Epithelial cell of esophagus (primary cell): ENCODE measurements at regions not wholly inside any gene's neighbourhood (a gene's known extent, or its start where the extent isn't known, plus 50 kb on each side); places are given as distances from the start of the nearest gene placed in this dataset.

ENCODE experiments used
- DNase-seq: peaks from one replicate; pipeline ENCODE4 v3.0.0; 2010; ENCODE audit warnings: low read depth
- H3K4me3 ChIP-seq: 2 replicates; pipeline ENCODE4 v1.5.1; 2011; ENCODE audit warnings: mild to moderate bottlenecking, low read length, control low read depth
- TF ChIP-seq, protein P1 (sequence below): IDR thresholded peaks from 2 replicates; pipeline ENCODE4 v1.5.1; 2011; ENCODE audit warnings: low read depth, mild to moderate bottlenecking, low read length, control low read depth, inconsistent platforms; ENCODE audit not compliant: insufficient read depth; ENCODE audit errors: missing control alignments

DNA sequence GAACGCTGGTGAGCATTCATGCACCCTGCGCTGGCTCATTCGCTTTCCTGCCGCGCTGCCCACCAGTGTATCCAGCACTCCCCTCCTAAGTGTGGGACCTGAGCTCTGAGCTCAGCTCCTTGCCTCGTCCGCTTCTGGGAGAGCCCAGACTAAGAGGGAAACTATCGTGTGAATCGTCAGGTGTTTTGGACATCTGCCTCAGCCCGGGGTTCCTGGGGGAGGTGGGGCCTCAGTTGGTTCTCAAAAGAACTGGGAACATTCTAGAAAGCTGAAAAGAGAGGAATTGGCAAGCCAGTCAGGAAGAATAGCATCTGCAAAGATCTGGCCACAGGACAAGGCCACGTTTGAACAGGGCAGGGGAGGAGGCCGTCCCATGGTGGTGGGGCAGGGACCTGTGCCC lies 205.4 kb upstream of the CIBAR2 start:
- DNase-seq, result no peak
- TF ChIP-seq, protein P1, sequence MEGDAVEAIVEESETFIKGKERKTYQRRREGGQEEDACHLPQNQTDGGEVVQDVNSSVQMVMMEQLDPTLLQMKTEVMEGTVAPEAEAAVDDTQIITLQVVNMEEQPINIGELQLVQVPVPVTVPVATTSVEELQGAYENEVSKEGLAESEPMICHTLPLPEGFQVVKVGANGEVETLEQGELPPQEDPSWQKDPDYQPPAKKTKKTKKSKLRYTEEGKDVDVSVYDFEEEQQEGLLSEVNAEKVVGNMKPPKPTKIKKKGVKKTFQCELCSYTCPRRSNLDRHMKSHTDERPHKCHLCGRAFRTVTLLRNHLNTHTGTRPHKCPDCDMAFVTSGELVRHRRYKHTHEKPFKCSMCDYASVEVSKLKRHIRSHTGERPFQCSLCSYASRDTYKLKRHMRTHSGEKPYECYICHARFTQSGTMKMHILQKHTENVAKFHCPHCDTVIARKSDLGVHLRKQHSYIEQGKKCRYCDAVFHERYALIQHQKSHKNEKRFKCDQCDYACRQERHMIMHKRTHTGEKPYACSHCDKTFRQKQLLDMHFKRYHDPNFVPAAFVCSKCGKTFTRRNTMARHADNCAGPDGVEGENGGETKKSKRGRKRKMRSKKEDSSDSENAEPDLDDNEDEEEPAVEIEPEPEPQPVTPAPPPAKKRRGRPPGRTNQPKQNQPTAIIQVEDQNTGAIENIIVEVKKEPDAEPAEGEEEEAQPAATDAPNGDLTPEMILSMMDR, result no peak

GRCh38 chr16:85319208-85319983 lies 207.1 kb upstream of the CIBAR2 start:
- no peak for DNase-seq
- no peak overlapping the region for H3K4me3 ChIP-seq
- TF ChIP-seq, protein P1, result no peak

More for the DNA sequence above, 205.4 kb upstream of the CIBAR2 start:
- H3K4me3 ChIP-seq, result no peak overlapping the region

GRCh38 chr16:85319984-85320440 lies 207.7 kb upstream of the CIBAR2 start:
- DNase-seq, result no peak
- TF ChIP-seq, protein P1, result no peak
- H3K4me3 ChIP-seq, result no peak overlapping the region

- H3K4me3 ChIP-seq, result no peak overlapping the region
- TF ChIP-seq, protein P1, result no peak
- no peak for DNase-seq
Observed at GRCh38 chr16:85320677-85321385, 208.6 kb upstream of the CIBAR2 start.

DNA sequence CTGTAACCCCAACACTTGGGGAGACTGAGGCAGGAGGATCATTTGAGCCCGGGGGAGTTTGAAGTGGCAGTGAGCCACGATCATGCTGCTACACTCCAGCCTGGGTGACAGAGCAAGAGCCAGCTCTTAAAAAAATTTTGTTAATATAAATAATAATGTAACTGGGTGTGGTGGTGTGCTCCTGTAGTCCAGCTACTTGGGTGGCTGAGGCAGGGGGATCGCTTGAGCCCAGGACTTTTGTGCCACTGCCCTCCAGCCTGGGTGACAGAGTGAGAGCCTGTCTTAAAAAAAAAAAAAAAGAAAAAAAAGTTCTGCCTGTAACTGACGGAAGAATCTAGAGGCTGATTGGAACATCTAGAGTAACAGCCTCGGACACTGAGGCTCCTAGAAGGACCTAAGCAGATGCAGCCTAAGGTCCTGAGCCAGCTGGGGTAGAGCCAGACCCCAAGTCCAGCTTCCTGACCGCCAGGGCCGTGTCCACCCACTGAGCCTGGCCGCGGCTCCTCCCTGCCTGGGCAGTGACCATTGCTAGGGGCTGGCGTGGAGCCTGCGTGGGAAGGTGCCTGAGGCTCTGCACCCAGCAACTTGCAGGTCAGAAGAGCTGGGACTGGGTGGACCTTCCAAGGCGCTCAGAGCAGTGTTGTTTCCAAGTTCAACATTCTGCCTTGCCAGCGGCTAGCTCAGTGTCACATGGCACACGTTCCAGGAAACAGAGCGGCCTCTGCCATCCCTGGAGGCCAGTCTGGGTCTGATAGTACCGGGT lies 209.4 kb upstream of the CIBAR2 start:
- TF ChIP-seq, protein P1, result no peak
- no peak overlapping the region for H3K4me3 ChIP-seq
- DNase-seq, result no peak

DNA sequence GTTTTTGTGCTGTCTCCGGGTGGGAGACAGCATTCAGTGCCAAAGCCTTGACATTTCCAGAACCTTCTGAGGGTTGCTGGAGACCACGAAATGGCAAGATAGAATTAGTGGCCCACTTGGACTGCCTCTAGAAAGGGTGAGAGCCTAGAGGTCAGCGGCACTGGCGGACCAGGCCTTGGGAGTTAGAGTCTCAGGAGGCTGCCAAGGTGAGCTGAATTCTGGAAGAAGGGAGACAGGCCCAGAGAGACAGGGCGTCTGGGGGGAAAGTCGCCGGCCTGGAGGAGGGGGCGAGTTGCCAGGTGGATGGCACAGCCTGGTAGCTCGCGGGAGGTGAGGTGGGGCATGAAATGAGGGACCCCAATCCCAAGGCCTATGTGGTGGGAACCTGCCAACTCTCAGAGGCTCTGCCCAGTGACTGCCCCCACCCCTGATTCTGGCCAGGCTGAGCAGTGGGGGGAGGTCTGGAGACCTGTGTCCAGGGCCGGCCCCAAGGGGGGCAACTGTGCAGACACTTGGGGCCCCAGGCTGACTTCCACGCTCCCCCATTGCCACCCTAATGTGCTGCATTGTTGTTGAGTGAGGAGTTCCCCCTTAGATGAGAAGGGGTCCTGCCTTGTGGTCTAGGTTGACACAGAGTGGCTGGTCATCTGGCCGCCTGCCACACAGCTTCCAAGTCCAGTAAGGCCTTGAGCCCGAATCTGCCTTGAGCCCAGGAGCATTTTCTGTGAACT lies 211.1 kb upstream of the CIBAR2 start:
- TF ChIP-seq, protein P1, result no peak
- no peak for DNase-seq

More for the DNA sequence above, 211.1 kb upstream of the CIBAR2 start:
- H3K4me3 ChIP-seq, result no peak overlapping the region
